Activated gamma-delta T cell treated with anti-CD3 and anti-CD28 coated beads, Interleukin-2, amount 50 U/mL, for 16 hours (primary cell): ENCODE measurements at regions not wholly inside any gene's neighbourhood (a gene's known extent, or its start where the extent isn't known, plus 50 kb on each side); places are given as distances from the start of the nearest gene placed in this dataset.

Source experiments
- DNase-seq: peaks from one replicate; pipeline ENCODE4 v3.0.0-alpha.2; 2020; ENCODE audit warnings: low read depth

DNA sequence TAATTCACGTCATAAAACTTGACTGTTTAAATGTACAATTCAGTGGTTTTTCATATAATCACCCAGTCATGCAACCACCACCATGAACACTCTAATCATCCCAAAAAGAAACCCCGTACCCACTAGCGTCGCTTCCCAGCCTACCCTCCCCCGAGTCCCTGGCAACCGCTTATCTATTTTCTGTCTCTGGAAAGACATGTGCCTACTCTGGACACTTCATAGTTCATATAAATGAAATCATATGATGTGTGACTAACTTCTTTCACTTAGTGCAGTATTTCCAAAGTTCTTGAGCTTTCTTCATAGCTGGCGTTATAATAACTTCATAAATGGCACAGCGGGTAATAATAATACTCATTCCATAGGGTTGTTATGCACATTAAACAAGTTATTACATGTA lies 215.2 kb downstream of the MYLK4 start:
- DNase-seq, result no peak

DNA sequence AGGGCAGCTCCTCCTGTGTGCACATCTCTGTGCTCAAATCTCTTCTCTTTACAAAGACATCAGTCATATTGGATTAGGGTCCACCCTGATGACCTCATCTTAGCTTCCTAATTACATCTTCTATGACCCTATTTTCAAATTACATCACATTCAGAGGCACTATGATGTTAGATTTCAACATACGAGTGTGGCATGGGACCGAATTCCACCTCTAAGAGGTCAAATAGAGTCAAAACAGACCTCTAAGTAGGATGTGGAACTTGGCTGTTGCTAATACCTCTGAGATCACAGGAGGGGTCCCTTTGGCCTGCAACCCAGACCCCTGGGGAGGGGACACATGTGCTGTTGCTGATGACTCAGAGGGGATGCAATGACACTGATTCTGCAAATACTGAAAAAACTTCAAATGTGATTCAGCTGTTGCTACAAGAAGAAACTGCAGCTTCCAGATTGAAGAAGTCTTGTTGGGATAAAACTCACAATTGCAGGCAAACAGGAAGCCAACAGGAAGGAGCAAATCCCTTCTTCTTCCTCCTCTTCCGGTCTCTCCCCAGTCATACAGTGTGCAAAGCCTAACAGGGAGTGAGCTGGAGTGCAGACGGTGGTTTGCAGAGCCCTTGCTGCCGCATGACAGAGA lies 216.2 kb downstream of the MYLK4 start:
- no peak for DNase-seq

DNA sequence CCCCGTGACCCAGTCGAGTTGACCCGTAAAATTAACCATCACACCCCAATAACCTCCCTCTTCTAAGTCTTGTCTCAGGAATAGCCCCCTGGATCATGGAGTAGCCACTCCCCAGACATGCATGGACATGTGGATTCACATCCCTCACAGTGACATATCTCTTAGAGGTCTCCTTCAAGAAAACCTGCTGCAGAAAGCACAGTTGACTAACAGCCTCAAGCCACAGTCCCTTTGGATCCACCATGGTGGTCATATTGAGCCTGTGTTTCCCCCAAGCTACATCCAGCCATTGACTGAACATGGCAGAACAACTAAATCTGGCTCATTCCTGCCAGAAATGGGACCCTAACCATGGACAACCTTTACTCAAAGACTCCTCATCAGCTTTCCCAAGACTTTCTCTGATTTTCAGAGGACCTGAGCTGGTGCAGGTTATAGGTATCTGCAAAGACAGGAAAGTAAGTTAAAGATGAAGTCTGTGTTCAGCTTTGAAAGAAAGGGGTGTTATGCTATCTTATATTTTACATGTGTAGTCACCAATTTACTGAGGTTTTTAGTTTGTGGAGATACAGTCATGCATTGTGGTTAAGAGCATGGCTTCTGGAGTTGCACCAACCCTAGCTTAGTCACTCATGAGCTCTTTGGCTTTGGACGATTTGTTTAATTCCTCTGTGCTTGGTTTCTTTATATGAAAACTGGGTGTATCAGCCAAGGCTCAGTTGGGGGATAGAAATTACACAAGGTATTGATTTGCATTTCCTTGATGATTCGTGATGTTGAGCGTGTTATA lies 219.1 kb downstream of the MYLK4 start:
- no peak for DNase-seq

DNA sequence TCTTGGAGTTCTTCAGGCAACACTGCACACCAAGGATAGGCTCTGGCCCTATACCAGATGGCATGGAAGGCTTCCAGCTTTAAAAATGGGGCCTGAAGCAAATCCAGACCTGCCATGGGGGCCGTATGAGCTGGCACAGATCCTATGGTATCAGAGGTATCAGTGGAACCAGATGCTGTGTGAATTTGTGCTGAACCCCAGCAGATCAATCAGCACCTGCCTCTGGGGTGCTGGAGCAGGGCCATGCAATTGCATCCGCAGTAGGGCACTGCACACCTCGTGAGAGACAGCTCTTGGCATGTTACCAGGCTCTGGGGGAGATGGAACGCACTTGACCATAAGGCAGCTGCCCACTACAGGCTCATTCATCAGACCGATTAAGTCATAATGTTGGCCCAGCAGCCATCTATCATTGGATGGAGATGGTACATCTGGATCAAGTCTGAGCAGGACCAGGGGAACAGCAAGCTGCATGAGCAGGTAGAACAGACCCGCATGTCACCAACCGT lies 221.5 kb downstream of the MYLK4 start:
- no peak for DNase-seq

DNA sequence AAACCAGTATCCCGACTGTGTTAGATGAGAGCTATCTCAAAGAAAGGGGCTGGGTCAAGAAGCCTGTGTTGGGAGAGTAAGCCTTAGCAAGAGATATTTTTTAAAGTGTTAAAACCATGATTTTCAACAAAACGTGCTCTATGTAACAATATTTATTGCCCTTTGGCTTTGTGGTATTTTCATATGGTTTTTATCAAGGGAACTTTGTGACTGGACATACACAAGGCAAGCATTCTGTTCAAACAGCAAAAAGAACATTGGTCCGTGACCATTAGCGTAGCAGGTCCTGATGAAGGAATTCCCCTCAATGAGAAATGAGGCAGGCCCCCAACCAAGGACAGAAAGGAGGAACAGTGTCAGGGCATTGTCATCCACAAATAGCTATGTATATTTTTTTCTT lies 222.6 kb downstream of the MYLK4 start:
- DNase-seq, result no peak

DNA sequence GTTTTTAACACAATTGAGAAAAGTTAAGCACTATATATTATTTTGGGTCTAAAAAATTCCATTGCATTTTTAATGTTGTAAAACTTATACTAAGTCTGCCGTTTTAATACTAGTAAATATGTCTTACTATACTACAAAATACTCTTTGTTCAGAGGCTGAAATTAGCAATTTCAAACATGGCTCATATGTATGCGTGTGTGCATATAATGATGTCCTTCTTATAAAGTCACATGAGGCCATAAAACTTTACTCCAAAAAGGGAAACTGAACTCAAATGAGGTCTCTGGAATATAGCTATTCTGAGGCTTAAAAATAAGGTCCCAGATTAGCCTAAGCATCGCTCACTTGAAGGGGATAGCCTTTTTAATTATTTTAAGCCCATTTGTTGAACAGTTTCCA lies 224.0 kb downstream of the MYLK4 start:
- no peak for DNase-seq

DNA sequence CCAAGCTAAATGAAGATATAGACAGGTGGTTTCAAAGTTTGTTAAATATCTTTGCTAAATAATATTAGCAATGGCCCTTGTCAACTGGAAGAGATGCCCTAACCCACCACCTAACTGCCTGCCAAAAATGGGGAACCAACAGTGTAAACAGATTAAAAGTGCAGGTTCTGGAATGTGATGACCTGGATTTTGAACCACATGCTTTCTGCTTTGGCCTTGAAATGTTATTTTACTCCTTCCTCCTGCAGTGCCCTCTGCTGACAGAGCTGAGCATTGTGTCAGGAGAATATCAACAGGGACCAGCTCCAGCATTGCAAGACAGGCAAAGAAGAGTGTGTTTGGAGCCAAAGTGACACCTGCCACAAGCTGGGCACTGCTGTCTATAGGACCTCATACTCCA lies 226.6 kb downstream of the MYLK4 start:
- no peak for DNase-seq

DNA sequence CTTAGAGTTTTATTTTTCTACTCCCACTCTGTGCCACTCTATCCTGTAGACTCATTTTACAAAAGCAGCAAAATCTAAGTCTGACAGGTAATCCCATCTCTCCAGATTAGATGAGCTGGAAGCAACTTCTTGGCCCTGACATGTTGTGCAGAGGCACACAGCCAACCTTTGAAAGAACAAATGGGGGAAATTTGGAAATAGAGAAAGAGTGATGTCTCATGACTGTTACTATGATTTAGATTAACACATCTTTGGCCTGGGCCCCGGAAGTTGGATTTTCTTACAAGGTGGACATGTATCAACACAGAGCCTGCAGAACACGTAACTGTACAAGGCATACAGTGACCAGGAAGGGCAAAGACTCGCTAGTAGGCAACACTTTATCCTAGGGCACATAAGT lies 227.7 kb downstream of the MYLK4 start:
- no peak for DNase-seq

DNA sequence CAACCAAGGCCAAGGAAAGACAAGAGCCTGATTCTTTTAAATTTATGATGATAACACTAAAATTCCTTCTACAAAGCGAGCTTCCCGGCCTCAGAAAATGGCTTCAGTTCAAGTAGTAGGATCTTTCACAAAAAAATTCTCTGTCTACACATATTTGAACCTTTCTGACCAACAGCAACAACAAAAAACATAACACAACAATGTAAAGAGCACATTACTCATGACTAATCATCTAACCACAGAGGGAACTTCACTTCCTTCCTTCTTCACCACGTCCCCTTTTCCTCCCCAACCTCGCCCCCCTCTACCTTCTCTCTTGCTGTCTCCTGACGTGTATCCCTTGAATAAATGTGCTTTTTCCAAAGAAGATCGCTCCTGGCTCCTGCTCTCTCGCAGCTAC lies 228.2 kb downstream of the MYLK4 start:
- DNase-seq, result no peak

DNA sequence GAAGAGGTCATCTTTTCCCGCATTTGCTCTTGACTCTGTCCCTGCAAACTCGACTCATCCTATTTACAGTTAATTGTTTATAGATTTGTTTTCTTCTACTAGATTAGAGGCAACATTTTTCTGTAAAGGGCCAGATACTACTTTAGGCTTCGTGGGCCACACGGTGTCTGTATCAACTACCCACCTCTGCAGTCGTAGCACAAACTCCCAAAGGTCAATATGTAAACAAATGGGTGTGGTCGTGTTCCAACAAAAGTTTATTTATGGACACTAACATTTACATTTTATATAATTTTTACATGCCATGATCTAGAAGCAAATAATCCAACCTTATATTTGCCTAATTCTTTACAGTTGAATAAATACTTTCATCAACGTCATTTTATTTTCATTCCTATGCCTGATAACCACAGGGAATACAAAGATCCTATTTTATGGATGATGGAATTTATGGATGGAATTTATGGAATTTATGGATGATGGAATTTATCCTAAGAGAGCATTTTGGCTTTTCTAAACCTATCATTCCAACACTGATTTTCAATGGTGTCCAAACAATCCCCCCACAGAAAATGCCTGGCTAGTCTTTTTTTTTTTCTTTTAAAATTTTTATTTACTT lies 232.8 kb downstream of the MYLK4 start:
- DNase-seq, result no peak

DNA sequence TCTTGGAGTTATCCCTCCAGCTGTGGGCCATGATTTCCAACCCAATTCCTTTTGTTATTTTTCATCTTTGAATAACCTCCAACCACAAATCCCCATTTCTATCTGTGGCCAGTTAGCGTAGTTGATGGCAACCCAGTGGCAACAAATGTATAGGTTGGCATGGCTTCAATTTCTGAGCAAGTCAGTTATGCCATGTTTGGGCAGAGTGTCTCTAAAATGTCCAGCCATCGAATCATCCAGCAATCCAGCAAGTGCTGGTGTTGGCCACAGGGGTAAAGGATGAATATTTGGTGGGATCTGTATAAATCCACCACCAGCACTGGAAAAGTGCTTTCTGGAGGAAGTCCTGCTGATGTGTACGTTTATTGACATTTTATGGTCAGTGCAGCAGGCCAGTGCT lies 233.3 kb downstream of the MYLK4 start:
- no peak for DNase-seq

DNA sequence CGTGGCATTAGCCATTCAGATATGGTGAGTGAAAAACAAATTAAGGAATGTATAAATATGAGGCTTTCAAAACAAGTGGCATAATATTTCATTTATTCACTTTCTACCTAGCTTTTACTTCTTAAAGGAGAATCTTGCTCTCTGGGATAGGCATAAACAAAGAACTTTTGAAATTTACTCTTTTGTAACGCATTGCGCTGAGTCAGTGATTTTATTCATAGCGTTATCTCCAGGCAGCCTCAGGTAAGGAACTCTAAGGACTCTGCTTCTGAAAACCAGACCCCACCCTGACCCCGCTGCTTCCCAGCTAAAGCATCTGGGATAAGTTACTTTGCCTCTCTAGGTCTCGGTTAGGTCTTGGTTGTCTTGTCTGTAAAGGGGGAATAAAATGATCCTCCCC lies 234.7 kb downstream of the MYLK4 start:
- no peak for DNase-seq

DNA sequence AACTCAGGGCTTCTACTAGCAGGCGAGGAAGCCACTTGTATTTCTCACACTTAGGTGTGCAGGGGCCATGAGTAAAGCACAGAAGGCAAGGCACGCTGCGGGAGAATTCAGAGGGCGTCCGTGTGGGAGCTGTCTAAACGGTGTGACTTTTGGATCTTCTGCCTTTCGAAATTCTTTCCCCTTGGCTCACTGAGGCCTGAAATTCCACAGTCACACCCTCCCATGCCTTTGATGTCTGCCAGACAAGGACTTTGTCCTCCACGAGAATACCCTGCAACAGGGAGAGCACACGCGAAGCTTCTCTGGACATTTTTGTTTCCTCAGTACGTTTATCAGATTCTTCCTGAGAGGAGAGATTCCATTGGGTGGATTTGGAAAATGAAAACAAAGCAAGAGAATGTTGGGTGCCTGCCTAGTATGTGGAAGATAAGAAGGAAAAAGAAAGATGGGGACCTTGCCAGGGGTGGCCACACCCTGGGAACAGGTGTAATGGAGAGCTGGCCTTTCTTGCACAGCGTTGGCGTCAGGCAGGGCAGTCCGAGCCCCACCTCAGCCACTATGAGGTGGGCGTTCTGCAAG lies 235.7 kb downstream of the MYLK4 start:
- no peak for DNase-seq

DNA sequence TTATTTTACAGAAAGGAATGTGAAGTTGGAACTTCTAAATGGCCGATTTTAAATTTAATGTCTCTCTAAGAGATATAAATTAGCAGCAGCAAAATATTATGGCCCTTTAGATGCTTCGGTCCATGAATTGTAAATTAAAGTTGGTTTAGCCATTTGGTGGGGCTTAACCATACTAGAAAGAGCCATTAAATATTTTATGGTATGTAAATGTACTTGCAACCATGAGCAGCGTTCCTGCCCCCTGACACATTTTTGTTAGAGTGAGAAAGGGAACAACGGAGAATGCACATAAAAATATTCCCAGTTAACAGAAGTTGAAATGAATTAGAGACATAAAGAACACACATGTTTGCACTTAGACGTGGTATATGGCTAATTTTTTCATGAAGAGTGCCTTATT lies 237.9 kb downstream of the MYLK4 start:
- DNase-seq, result no peak

DNA sequence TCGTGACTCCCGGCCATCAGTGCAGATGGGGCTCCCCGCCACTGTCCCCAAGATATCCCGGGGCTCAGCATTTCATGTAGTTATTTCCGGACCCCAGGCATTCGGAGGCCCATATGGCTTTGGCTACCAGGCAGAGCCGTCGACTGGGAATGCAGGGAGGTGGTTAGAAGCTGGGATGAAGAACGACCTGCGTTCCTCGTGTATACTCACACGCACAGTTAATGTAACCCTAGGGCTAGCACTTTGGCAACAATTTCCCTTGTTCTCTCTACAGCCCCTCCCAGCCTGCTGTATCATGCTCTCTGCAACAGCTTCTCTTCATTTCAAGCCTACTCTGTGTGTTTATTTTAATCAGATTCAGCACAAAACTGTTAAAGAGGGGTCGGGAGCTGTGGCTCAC lies 240.4 kb downstream of the MYLK4 start:
- DNase-seq, result no peak

DNA sequence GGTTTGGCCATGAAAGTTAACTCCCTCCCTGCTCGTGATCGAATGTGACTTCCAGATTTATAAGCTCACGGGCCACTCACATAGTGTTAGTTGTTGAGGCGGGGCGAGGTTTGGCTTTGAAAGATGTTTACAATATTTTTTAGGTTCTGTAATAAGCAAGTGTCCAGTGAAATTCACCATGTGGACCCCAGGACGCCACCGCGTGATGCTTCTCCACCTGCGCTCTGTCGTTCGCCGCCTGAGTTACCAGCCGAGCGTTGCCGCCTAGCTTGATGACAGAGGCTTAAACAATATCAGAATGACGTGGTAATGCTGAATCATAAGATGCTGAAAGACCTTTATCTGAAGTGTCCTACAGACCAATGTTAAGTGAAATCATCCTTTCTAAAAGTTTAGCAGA lies 241.0 kb downstream of the MYLK4 start:
- DNase-seq, result no peak

DNA sequence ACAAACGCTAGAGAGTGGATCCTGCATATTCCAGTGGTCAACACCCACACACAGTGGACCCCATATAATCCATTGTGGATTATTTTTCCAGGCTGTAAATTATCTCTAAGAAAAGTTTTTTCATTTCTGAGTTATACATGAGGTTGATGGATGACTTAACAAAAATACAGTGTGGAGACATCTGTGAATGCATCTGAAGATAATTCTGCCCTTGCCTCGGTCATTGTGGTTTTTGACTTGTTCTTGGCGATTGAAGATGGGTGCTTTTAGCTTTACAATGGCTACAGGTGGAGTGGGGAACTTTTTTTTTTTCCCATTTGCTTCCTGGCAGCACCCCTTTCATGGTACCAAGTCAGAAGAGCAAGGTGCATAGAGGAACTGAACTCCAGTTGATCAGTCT lies 242.7 kb downstream of the MYLK4 start:
- no peak for DNase-seq

DNA sequence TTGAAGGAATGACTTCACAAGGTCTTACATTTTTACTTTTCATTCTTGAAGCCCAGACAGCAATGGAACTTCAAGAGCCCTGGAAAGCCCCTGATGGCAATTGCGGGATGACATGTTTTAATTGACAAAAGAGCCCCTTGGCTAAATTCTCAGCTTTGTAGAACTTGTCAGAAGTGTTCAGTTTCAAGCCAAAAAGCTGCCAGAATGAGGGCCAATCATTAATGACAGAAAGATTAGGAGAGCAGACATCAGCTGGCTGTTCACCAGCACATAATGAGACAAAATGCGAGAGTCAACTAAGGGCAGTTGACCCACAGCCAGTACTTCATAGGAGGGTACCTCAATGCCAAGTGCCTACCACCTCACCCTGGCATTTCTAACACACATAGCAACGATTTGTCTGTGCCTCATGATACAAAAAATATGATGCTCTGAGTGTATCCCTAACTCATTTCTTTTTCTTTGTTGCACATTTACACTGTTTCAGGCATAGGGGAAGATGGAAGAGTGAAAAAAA lies 243.1 kb downstream of the MYLK4 start:
- no peak for DNase-seq

DNA sequence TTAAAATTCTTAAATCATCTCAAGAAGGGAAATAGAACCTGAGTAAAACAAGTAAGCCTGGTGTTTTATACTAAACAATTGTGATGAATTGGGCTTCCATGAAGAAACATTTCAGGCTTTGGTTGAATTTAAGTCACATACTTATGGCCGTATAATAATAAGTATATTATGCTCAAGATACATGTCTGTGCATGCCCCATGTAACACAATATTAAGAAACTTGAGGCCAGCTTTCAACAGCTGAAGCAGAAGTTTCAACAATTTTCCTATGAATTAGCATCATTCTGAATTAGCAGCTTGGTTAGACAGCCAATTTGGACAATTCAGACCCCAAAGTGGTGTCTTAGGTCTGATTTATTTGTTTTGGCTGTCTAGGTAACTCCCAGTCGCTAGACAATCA lies 243.7 kb downstream of the MYLK4 start:
- no peak for DNase-seq

DNA sequence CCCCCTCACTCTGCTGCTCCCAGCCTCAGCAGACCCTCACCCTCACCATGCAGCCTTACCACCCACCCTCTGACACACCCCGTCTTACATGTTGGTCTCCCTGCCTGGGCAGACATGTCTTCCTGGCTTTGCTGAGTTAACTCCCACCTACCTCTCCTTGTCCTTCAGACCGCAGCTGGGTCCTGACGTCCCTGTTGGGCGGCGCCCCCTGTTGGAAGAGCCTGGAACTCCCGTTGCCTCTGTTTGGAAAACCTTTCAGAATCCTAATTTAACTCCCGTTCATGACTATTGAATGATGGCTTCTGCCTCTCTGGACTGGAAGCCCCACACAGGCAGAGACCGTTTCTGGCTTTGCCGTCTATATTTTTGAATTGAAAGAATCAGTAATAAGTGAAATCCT lies 245.1 kb downstream of the MYLK4 start:
- no peak for DNase-seq

DNA sequence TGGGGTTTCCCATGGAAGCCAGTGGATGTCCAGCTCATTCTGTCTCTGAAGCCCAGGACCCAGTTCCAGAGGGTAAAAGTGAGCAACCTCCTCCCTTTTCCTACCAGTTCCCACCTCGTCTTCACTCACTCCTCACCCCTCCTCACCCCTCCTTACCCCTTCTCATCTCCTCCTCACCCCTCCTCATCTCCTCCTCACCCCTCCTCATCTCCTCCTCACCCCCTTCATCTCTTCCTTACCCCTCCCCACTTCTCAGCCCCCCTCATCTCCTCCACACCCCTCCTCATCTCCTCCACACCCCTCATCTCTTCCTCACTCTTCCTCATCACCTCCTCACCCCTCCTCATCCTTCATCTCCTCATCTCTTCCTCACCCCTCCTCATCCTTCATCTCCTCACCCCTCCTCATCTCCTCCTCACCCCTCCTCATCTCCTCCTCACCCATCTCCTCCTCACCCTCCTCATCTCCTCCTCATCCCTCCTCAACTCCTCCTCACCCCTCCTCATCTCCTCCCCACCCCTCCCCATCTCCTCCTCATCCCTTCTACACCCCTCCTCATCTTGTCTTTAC lies 246.1 kb downstream of the MYLK4 start:
- no peak for DNase-seq

DNA sequence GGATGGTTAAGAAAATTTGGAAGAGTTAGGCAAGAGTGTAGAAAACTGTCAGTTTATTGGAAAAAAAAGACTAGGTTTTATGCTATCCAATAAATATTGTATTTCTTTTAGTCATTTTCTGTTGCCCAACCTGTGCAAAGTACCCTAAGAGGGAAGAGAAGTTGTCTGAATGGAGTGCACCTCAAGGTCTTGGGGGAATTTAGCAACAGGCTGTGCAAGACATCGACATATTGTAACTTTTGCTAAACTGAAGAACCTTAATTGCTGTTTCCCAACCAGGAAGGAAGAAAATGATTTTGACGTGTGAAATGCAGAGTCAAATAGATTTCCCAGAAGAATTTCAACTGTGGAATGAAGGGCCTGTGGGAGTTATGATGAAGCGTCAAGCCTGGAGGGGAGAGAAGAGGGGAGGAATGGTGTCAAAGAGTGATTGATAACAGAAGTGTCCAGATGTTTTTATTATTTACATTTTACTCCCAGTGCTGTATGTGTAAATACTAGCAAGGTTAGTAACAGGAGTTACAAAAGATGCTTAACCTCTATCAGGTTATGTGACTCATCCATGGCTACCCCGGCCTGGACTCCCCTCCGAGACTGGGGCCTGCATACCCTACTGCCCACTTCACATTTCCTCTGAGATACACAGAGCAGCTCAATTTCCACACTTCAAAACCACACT lies 246.8 kb downstream of the MYLK4 start:
- no peak for DNase-seq
